ENCODE measurements at regions not wholly inside any gene's neighbourhood (a gene's known extent, or its start where the extent isn't known, plus 50 kb on each side); places are given as distances from the start of the nearest gene placed in this dataset.
"Not testable (repeated sequence)": the region's sequence is repeated elsewhere in the genome, so short reads cannot be mapped to it uniquely, and the experiment has no call there.

DNA sequence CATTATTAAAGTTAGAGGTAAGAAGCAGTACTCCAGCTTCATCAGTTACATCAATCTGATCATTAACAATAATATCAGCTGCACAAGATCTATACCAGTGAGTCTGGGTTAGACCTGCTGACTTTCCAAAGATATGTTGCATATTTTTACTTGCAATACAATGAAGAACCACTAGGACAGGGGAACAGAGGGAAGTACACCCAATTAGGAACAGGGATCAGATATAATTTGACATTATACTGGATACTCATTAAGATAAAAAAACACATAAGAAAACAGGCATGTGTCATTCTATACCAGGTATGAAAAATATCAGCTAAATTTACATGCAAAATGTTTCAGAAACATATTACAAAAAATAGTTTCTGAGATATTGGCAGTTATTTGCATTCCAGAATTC is 995.1 kb upstream of the DDX18 start:
- Histone ChIP-seq H3K4me1 (ENCODE audit: control insufficient read depth, insufficient read depth, low read length) (no peaks in the 10 kb centered on the region), H3K27ac (ENCODE audit: low read length) (no peak overlapping the region), H3K9me3 (ENCODE audit: control insufficient read depth, low read depth, low read length) (no peaks in the 10 kb centered on the region), H3K4me3 (ENCODE audit: low read length) (no peak overlapping the region), H3K27me3 (ENCODE audit: control insufficient read depth, insufficient read depth, low read length) (no peaks in the 10 kb centered on the region), H3K36me3 (ENCODE audit: control insufficient read depth, insufficient read depth, low read length) (no peaks in the 10 kb centered on the region)
- DNase-seq: no peak

- Histone ChIP-seq H3K9me3 (ENCODE audit: control insufficient read depth, low read depth, low read length) (no peaks in the 10 kb centered on the region), H3K4me1 (ENCODE audit: control insufficient read depth, insufficient read depth, low read length) (no peaks in the 10 kb centered on the region), H3K27me3 (ENCODE audit: control insufficient read depth, insufficient read depth, low read length) (no peaks in the 10 kb centered on the region), H3K27ac (ENCODE audit: low read length) (no peak overlapping the region), H3K36me3 (ENCODE audit: control insufficient read depth, insufficient read depth, low read length) (no peaks in the 10 kb centered on the region), H3K4me3 (ENCODE audit: low read length) (no peak overlapping the region)
- DNase-seq: no peak
- WGBS (ENCODE audit: insufficient coverage, low lambda C conversion rate): no CpG with 5 or more reads among the region's 1 CpG
These were observed 993.5 kb upstream of the DDX18 start for GRCh38 chr2:116820986-116821385.

DNA sequence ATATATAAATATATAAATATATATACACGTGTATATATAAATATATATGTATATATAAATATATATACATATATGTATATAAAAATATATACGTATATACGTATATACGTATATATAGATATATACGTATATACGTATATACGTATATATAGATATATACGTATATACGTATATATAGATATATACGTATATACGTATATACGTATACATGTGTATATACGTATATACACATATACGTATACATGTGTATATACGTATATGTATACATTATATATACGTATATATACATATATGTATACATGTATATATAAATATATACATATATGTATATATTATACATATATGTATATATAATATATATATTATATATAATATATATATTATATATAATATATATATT is 984.9 kb upstream of the DDX18 start:
- not testable (repeated sequence) for H3K4me1 ChIP-seq (ENCODE audit: control insufficient read depth, insufficient read depth, low read length); H3K9me3 ChIP-seq (ENCODE audit: control insufficient read depth, low read depth, low read length); H3K27me3 ChIP-seq (ENCODE audit: control insufficient read depth, insufficient read depth, low read length); H3K36me3 ChIP-seq (ENCODE audit: control insufficient read depth, insufficient read depth, low read length); DNase-seq; H3K27ac ChIP-seq (ENCODE audit: low read length); H3K4me3 ChIP-seq (ENCODE audit: low read length)
- 100% methylated on average over 1 of the region's 16 CpGs for WGBS (ENCODE audit: insufficient coverage, low lambda C conversion rate)

- H3K4me3 ChIP-seq (ENCODE audit: low read length): no peak overlapping the region
- no peaks in the 10 kb centered on the region for H3K27me3 ChIP-seq (ENCODE audit: control insufficient read depth, insufficient read depth, low read length)
- H3K4me1 ChIP-seq (ENCODE audit: control insufficient read depth, insufficient read depth, low read length): no peaks in the 10 kb centered on the region
- no peaks in the 10 kb centered on the region for H3K36me3 ChIP-seq (ENCODE audit: control insufficient read depth, insufficient read depth, low read length)
- H3K9me3 ChIP-seq (ENCODE audit: control insufficient read depth, low read depth, low read length): peaks cover 9% of the 10 kb centered on the region
- no peak overlapping the region for H3K27ac ChIP-seq (ENCODE audit: low read length)
- no CpG with 5 or more reads among the region's 2 CpGs for whole genome bisulfite sequencing (ENCODE audit: insufficient coverage, low lambda C conversion rate)
- DNase-seq: no peak
These were observed 982.3 kb upstream of the DDX18 start for GRCh38 chr2:116832148-116832547.

DNA sequence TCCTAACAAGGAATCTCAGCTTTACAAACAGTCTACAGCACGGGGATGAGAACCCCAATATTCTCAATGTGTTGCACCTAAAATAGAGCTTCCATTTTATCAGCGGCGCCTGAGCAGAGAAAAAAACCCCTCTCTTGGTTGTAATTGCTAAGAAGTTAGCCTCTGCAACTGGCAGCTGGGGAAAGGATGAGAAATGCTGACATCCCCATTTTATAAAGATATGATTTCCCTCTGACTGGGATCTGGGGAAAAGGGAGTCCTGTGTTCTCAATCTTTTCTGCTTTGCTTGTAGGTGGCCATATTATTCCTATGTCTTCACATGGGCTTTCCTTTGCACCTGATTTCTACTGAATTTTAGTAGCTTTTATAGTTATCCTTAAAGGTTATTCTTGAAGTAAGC is 981.4 kb upstream of the DDX18 start:
- Histone ChIP-seq H3K27ac (ENCODE audit: low read length) (no peak overlapping the region), H3K4me3 (ENCODE audit: low read length) (no peak overlapping the region), H3K36me3 (ENCODE audit: control insufficient read depth, insufficient read depth, low read length) (no peaks in the 10 kb centered on the region), H3K9me3 (ENCODE audit: control insufficient read depth, low read depth, low read length) (peaks cover 9% of the 10 kb centered on the region), H3K27me3 (ENCODE audit: control insufficient read depth, insufficient read depth, low read length) (no peaks in the 10 kb centered on the region), H3K4me1 (ENCODE audit: control insufficient read depth, insufficient read depth, low read length) (no peaks in the 10 kb centered on the region)
- WGBS (ENCODE audit: insufficient coverage, low lambda C conversion rate): no CpG with 5 or more reads among the region's 3 CpGs
- no peak for DNase-seq

GRCh38 chr2:116842164-116842563 is 972.3 kb upstream of the DDX18 start:
- Histone ChIP-seq H3K27ac (ENCODE audit: low read length) (no peak overlapping the region), H3K36me3 (ENCODE audit: control insufficient read depth, insufficient read depth, low read length) (no peaks in the 10 kb centered on the region), H3K27me3 (ENCODE audit: control insufficient read depth, insufficient read depth, low read length) (no peaks in the 10 kb centered on the region), H3K4me3 (ENCODE audit: low read length) (no peak overlapping the region), H3K4me1 (ENCODE audit: control insufficient read depth, insufficient read depth, low read length) (no peaks in the 10 kb centered on the region), H3K9me3 (ENCODE audit: control insufficient read depth, low read depth, low read length) (no peaks in the 10 kb centered on the region)
- DNase-seq: no peak
- 100% methylated on average over 1 of the region's 5 CpGs for WGBS (ENCODE audit: insufficient coverage, low lambda C conversion rate)

DNA sequence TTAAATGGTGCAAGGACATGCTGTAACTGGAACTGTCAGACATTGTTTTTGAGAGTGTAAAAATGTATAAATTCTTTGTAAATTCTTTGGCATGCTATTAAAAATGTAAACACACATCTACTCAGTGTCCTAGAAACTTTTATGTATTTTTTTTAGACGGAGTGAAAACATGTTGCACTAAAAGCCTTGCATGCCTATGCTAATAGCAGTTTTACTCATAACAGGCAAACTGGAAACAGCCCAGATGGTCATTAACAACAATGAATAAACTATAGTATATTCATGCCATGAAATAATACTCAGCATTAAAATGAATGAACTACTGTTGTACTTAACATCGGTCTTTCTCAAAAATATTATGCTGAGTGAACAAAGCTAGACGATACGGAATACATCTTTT is 954.8 kb upstream of the DDX18 start:
- no peak overlapping the region for H3K4me3 ChIP-seq (ENCODE audit: low read length)
- no peaks in the 10 kb centered on the region for H3K36me3 ChIP-seq (ENCODE audit: control insufficient read depth, insufficient read depth, low read length)
- no peaks in the 10 kb centered on the region for H3K27me3 ChIP-seq (ENCODE audit: control insufficient read depth, insufficient read depth, low read length)
- no peak overlapping the region for H3K27ac ChIP-seq (ENCODE audit: low read length)
- WGBS (ENCODE audit: insufficient coverage, low lambda C conversion rate): 61% methylated on average over 3 of the region's 4 CpGs
- peaks cover 5% of the 10 kb centered on the region for H3K9me3 ChIP-seq (ENCODE audit: control insufficient read depth, low read depth, low read length)
- H3K4me1 ChIP-seq (ENCODE audit: control insufficient read depth, insufficient read depth, low read length): no peaks in the 10 kb centered on the region
- no peak for DNase-seq

DNA sequence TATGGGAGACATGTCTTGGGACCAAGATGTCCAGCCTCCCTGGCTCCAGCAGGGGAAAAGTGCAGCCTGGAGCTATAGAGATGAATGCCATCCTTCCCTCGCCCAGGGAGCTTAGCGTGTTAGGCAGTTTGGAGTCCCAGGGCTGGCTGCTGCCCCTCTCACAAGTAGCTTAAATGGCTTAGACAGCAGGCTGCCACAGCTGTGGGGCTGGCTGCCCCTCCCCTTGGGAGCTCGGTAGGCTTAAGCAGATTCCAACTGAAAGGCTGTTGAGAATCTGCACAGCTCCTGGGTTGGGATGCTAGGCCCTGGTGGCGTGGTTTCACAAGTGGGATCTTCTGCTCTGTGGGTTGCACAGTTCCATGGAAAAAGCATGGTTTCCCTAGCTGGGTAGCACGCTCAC is 940.5 kb upstream of the DDX18 start:
- peaks cover 5% of the 10 kb centered on the region for H3K4me1 ChIP-seq (ENCODE audit: control insufficient read depth, insufficient read depth, low read length)
- H3K9me3 ChIP-seq (ENCODE audit: control insufficient read depth, low read depth, low read length): peaks cover 2% of the 10 kb centered on the region
- no peak overlapping the region for H3K27ac ChIP-seq (ENCODE audit: low read length)
- WGBS (ENCODE audit: insufficient coverage, low lambda C conversion rate): no CpG with 5 or more reads among the region's 5 CpGs
- no peak for DNase-seq
- peaks cover 14% of the 10 kb centered on the region for H3K27me3 ChIP-seq (ENCODE audit: control insufficient read depth, insufficient read depth, low read length)
- no peak overlapping the region for H3K4me3 ChIP-seq (ENCODE audit: low read length)
- H3K36me3 ChIP-seq (ENCODE audit: control insufficient read depth, insufficient read depth, low read length): no peaks in the 10 kb centered on the region

- no peak overlapping the region for H3K27ac ChIP-seq (ENCODE audit: low read length)
These were observed 937.2 kb upstream of the DDX18 start for GRCh38 chr2:116877274-116877673.

GRCh38 chr2:116877944-116878343 is 936.5 kb upstream of the DDX18 start:
- Histone ChIP-seq H3K27ac (ENCODE audit: low read length) (no peak overlapping the region), H3K27me3 (ENCODE audit: control insufficient read depth, insufficient read depth, low read length) (peaks cover 13% of the 10 kb centered on the region), H3K9me3 (ENCODE audit: control insufficient read depth, low read depth, low read length) (peaks cover 2% of the 10 kb centered on the region), H3K36me3 (ENCODE audit: control insufficient read depth, insufficient read depth, low read length) (no peaks in the 10 kb centered on the region), H3K4me1 (ENCODE audit: control insufficient read depth, insufficient read depth, low read length) (peaks cover 5% of the 10 kb centered on the region), H3K4me3 (ENCODE audit: low read length) (no peak overlapping the region)
- no peak for DNase-seq
- 100% methylated on average over 1 of the region's 2 CpGs for WGBS (ENCODE audit: insufficient coverage, low lambda C conversion rate)

More at GRCh38 chr2:116877274-116877673, 937.2 kb upstream of the DDX18 start:
- peak in 1 of 2 donors; percentile 16 for DNase-seq
- WGBS (ENCODE audit: insufficient coverage, low lambda C conversion rate): no CpG with 5 or more reads among the region's 1 CpG
- Histone ChIP-seq H3K27me3 (ENCODE audit: control insufficient read depth, insufficient read depth, low read length) (peaks cover 13% of the 10 kb centered on the region), H3K4me3 (ENCODE audit: low read length) (no peak overlapping the region), H3K4me1 (ENCODE audit: control insufficient read depth, insufficient read depth, low read length) (peaks cover 5% of the 10 kb centered on the region), H3K36me3 (ENCODE audit: control insufficient read depth, insufficient read depth, low read length) (no peaks in the 10 kb centered on the region), H3K9me3 (ENCODE audit: control insufficient read depth, low read depth, low read length) (peaks cover 2% of the 10 kb centered on the region)

- H3K27me3 ChIP-seq (ENCODE audit: control insufficient read depth, insufficient read depth, low read length): peaks cover 9% of the 10 kb centered on the region
- H3K27ac ChIP-seq (ENCODE audit: low read length): no peak overlapping the region
- H3K9me3 ChIP-seq (ENCODE audit: control insufficient read depth, low read depth, low read length): no peaks in the 10 kb centered on the region
- peaks cover 5% of the 10 kb centered on the region for H3K4me1 ChIP-seq (ENCODE audit: control insufficient read depth, insufficient read depth, low read length)
- WGBS (ENCODE audit: insufficient coverage, low lambda C conversion rate): no CpG with 5 or more reads among the region's 2 CpGs
- DNase-seq: no peak
- H3K36me3 ChIP-seq (ENCODE audit: control insufficient read depth, insufficient read depth, low read length): no peaks in the 10 kb centered on the region
- no peak overlapping the region for H3K4me3 ChIP-seq (ENCODE audit: low read length)
These were observed 934.8 kb upstream of the DDX18 start for GRCh38 chr2:116879650-116880160.

Data from large intestine (tissue), 3 donors.